ENCODE measurements at regions not wholly inside any gene's neighbourhood (a gene's known extent, or its start where the extent isn't known, plus 50 kb on each side); places are given as distances from the start of the nearest gene placed in this dataset.

DNA sequence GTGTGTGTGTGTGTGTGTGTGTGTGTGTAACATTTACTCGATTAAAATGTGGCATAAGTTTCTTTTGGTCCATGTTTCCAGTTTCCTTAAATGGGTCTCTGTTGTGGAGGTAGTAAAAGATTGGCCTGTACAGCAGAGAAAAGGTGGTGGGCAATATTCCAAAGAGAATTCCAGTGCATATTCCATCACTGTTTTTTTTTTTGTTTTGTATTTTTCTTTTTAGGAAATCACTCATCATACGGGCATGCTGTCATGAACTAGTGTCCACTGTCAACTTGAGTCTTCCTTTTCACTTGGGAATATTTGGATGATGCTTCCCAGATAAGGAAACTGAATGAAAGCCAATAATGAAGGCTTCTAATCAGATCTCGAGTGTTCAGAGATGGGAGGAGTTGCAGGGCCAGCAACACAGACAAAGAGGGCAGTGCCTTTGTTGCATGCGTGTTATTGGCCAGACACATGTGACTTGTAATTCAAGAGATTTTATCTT lies 95.2 kb upstream of the PDGFD start:
- TF ChIP-seq, protein P1, sequence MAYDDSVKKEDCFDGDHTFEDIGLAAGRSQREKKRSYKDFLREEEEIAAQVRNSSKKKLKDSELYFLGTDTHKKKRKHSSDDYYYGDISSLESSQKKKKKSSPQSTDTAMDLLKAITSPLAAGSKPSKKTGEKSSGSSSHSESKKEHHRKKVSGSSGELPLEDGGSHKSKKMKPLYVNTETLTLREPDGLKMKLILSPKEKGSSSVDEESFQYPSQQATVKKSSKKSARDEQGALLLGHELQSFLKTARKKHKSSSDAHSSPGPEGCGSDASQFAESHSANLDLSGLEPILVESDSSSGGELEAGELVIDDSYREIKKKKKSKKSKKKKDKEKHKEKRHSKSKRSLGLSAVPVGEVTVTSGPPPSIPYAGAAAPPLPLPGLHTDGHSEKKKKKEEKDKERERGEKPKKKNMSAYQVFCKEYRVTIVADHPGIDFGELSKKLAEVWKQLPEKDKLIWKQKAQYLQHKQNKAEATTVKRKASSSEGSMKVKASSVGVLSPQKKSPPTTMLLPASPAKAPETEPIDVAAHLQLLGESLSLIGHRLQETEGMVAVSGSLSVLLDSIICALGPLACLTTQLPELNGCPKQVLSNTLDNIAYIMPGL (CRISPR knock-in tag; IDR thresholded peaks at IDR 0.05): no peak
- TF ChIP-seq, protein P2, sequence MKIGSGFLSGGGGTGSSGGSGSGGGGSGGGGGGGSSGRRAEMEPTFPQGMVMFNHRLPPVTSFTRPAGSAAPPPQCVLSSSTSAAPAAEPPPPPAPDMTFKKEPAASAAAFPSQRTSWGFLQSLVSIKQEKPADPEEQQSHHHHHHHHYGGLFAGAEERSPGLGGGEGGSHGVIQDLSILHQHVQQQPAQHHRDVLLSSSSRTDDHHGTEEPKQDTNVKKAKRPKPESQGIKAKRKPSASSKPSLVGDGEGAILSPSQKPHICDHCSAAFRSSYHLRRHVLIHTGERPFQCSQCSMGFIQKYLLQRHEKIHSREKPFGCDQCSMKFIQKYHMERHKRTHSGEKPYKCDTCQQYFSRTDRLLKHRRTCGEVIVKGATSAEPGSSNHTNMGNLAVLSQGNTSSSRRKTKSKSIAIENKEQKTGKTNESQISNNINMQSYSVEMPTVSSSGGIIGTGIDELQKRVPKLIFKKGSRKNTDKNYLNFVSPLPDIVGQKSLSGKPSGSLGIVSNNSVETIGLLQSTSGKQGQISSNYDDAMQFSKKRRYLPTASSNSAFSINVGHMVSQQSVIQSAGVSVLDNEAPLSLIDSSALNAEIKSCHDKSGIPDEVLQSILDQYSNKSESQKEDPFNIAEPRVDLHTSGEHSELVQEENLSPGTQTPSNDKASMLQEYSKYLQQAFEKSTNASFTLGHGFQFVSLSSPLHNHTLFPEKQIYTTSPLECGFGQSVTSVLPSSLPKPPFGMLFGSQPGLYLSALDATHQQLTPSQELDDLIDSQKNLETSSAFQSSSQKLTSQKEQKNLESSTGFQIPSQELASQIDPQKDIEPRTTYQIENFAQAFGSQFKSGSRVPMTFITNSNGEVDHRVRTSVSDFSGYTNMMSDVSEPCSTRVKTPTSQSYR (CRISPR knock-in tag; IDR thresholded peaks at IDR 0.05): no peak
- TF ChIP-seq, protein P3, sequence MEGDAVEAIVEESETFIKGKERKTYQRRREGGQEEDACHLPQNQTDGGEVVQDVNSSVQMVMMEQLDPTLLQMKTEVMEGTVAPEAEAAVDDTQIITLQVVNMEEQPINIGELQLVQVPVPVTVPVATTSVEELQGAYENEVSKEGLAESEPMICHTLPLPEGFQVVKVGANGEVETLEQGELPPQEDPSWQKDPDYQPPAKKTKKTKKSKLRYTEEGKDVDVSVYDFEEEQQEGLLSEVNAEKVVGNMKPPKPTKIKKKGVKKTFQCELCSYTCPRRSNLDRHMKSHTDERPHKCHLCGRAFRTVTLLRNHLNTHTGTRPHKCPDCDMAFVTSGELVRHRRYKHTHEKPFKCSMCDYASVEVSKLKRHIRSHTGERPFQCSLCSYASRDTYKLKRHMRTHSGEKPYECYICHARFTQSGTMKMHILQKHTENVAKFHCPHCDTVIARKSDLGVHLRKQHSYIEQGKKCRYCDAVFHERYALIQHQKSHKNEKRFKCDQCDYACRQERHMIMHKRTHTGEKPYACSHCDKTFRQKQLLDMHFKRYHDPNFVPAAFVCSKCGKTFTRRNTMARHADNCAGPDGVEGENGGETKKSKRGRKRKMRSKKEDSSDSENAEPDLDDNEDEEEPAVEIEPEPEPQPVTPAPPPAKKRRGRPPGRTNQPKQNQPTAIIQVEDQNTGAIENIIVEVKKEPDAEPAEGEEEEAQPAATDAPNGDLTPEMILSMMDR (IDR thresholded peaks at IDR 0.05): no peak
- TF ChIP-seq, protein P4, sequence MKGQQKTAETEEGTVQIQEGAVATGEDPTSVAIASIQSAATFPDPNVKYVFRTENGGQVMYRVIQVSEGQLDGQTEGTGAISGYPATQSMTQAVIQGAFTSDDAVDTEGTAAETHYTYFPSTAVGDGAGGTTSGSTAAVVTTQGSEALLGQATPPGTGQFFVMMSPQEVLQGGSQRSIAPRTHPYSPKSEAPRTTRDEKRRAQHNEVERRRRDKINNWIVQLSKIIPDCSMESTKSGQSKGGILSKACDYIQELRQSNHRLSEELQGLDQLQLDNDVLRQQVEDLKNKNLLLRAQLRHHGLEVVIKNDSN (CRISPR knock-in tag; IDR thresholded peaks at IDR 0.05): no peak
- TF ChIP-seq, protein P5, sequence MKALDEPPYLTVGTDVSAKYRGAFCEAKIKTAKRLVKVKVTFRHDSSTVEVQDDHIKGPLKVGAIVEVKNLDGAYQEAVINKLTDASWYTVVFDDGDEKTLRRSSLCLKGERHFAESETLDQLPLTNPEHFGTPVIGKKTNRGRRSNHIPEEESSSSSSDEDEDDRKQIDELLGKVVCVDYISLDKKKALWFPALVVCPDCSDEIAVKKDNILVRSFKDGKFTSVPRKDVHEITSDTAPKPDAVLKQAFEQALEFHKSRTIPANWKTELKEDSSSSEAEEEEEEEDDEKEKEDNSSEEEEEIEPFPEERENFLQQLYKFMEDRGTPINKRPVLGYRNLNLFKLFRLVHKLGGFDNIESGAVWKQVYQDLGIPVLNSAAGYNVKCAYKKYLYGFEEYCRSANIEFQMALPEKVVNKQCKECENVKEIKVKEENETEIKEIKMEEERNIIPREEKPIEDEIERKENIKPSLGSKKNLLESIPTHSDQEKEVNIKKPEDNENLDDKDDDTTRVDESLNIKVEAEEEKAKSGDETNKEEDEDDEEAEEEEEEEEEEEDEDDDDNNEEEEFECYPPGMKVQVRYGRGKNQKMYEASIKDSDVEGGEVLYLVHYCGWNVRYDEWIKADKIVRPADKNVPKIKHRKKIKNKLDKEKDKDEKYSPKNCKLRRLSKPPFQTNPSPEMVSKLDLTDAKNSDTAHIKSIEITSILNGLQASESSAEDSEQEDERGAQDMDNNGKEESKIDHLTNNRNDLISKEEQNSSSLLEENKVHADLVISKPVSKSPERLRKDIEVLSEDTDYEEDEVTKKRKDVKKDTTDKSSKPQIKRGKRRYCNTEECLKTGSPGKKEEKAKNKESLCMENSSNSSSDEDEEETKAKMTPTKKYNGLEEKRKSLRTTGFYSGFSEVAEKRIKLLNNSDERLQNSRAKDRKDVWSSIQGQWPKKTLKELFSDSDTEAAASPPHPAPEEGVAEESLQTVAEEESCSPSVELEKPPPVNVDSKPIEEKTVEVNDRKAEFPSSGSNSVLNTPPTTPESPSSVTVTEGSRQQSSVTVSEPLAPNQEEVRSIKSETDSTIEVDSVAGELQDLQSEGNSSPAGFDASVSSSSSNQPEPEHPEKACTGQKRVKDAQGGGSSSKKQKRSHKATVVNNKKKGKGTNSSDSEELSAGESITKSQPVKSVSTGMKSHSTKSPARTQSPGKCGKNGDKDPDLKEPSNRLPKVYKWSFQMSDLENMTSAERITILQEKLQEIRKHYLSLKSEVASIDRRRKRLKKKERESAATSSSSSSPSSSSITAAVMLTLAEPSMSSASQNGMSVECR (CRISPR knock-in tag; IDR thresholded peaks at IDR 0.05; ENCODE audit: borderline replicate concordance): no peak
- TF ChIP-seq ZNF138 (CRISPR knock-in tag; conservative IDR thresholded peaks at IDR 0.05) (no peak), SOX15 (CRISPR knock-in tag; IDR thresholded peaks at IDR 0.05) (no peak), ZNF317 (CRISPR knock-in tag; IDR thresholded peaks at IDR 0.05; ENCODE audit: borderline replicate concordance, low read depth) (no peak), EMX1 (CRISPR knock-in tag; IDR thresholded peaks at IDR 0.05) (no peak), ZNF232 (CRISPR knock-in tag; IDR thresholded peaks at IDR 0.05) (no peak)
- TF ChIP-seq, protein P6, sequence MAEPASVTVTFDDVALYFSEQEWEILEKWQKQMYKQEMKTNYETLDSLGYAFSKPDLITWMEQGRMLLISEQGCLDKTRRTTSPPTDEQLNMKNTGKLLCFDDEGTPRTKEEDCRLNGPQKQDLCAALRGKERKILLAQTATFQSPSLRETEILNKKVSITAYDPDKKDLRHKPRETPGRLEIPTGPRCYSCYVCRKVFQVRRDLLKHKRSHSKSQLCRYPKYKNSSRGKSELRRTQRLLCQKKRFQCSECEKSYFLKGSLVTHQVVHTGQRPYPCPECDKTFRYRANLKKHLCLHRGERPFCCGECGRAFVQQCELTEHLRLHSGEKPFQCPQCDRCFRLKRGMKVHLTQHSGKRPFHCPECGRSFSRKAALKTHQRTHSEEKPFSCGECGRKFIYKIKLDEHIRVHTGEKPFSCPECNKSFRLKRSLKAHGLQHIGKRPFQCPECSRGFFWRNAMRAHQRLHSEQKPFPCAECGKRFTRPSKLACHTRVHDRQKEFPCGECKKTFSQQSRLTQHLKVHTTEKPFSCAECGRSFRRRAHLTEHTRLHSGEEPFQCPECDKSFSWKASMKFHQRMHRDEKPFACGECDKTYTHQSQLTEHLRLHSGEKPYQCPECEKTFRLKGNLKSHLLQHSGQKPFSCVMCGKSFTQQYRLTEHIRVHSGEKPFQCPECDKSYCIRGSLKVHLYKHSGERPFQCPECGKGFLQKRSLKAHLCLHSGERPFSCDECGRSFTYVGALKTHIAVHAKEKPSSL (CRISPR knock-in tag; conservative IDR thresholded peaks at IDR 0.05): no peak
- TF ChIP-seq, protein P7, sequence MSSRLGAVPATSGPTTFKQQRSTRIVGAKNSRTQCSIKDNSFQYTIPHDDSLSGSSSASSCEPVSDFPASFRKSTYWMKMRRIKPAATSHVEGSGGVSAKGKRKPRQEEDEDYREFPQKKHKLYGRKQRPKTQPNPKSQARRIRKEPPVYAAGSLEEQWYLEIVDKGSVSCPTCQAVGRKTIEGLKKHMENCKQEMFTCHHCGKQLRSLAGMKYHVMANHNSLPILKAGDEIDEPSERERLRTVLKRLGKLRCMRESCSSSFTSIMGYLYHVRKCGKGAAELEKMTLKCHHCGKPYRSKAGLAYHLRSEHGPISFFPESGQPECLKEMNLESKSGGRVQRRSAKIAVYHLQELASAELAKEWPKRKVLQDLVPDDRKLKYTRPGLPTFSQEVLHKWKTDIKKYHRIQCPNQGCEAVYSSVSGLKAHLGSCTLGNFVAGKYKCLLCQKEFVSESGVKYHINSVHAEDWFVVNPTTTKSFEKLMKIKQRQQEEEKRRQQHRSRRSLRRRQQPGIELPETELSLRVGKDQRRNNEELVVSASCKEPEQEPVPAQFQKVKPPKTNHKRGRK (CRISPR knock-in tag; IDR thresholded peaks at IDR 0.05; ENCODE audit: borderline replicate concordance): no peak
- TF ChIP-seq, protein P8, sequence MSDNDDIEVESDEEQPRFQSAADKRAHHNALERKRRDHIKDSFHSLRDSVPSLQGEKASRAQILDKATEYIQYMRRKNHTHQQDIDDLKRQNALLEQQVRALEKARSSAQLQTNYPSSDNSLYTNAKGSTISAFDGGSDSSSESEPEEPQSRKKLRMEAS (CRISPR knock-in tag; IDR thresholded peaks at IDR 0.05): no peak
